Activated naive CD8-positive, alpha-beta T cell treated with anti-CD3 and anti-CD28 coated beads, Interleukin-2, amount 50 U/mL, for 24 hours (primary cell): ENCODE measurements at regions not wholly inside any gene's neighbourhood (a gene's known extent, or its start where the extent isn't known, plus 50 kb on each side); places are given as distances from the start of the nearest gene placed in this dataset.

Experiments used
- ATAC-seq: fragments of 150-1000 bp; cut with Tn5 transposase; one replicate; pipeline ENCODE4 v1.10.0; 2021
- DNase-seq: peaks from one replicate; pipeline ENCODE4 v3.0.0; 2021
- H3K27ac Mint-ChIP-seq: one replicate; pipeline ENCODE4 v1.8.0; 2021; ENCODE audit warnings: mild to moderate bottlenecking, mixed read lengths
- H3K27me3 Mint-ChIP-seq: one replicate; pipeline ENCODE4 v1.8.0; 2021; ENCODE audit warnings: mixed read lengths
- H3K36me3 Mint-ChIP-seq: one replicate; pipeline ENCODE4 v1.8.0; 2021; ENCODE audit warnings: low read depth, mixed read lengths
- H3K4me1 Mint-ChIP-seq: one replicate; pipeline ENCODE4 v1.8.0; 2021; ENCODE audit warnings: mixed read lengths
- H3K4me3 Mint-ChIP-seq: one replicate; pipeline ENCODE4 v1.8.0; 2021; ENCODE audit warnings: mild to moderate bottlenecking, moderate library complexity, mixed read lengths
- H3K9me3 Mint-ChIP-seq: one replicate; pipeline ENCODE4 v1.8.0; 2021; ENCODE audit warnings: mixed read lengths

DNA sequence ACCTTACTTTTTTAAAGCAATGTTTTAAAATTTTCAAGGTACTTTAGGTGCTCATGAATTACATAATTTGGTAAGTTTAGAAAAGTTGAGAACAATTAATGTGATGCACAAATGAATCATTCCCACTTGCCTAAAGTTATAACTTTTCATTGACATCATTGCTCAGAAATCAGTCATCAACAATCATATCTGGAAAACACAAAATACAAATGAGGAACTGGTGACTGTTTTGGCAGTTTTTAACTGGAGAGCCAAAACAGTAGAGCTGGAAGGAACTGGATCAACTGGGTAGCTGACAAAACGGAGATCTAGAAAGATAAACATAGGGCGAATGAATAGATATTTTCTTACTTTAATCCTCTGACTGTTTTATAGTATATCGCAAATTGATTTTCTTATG, 767.1 kb downstream of the IGSF11 start:
- Mint-ChIP-seq H3K27me3 (no peaks in the 10 kb centered on the region), H3K4me3 (no peak overlapping the region), H3K27ac (no peak overlapping the region), H3K9me3 (peaks cover 16% of the 10 kb centered on the region), H3K4me1 (no peaks in the 10 kb centered on the region), H3K36me3 (no peaks in the 10 kb centered on the region)
- DNase-seq: no peak
- no peak for ATAC-seq

DNA sequence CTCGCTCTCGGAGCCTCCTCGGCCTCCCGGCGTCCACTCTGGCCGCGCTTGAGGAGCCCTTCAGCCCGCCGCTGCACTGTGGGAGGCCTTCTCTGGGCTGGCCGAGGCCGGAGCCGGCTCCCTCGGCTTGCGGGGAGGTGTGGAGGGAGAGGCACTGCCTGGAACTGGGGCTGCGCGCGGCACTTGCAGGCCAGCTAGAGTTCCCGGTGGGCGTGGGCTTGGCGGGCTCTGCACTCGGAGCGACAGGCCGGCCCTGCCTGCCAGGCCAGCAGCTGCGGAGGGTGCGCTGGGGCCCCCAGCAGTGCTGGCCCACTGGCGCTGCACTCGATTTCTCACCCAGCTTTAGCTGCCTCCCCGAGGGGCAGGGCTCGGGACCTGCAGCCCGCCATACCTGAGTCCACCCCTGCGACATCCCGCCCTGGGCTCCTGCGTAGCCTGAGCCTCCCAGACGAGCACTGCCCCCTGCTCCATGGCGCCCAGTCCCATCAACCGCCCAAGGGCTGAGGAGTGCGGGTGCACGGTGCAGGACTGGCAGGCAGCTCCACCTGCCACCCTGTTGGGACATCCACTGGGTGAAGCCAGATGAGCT, 765.0 kb downstream of the IGSF11 start:
- no peak overlapping the region for H3K27ac Mint-ChIP-seq
- DNase-seq (no peak), ATAC-seq (no peak)
- no peaks in the 10 kb centered on the region for H3K36me3 Mint-ChIP-seq
- H3K27me3 Mint-ChIP-seq: no peaks in the 10 kb centered on the region
- H3K4me1 Mint-ChIP-seq: no peaks in the 10 kb centered on the region
- peaks cover 16% of the 10 kb centered on the region for H3K9me3 Mint-ChIP-seq
- H3K4me3 Mint-ChIP-seq: no peak overlapping the region

- H3K4me3 Mint-ChIP-seq: no peak overlapping the region
- H3K9me3 Mint-ChIP-seq: no peaks in the 10 kb centered on the region
- H3K36me3 Mint-ChIP-seq: no peaks in the 10 kb centered on the region
- DNase-seq (no peak), ATAC-seq (no peak)
- H3K27ac Mint-ChIP-seq: no peak overlapping the region
- no peaks in the 10 kb centered on the region for H3K4me1 Mint-ChIP-seq
- H3K27me3 Mint-ChIP-seq: no peaks in the 10 kb centered on the region
Measured at GRCh38 chr3:118272991-118273390, 761.7 kb downstream of the IGSF11 start.

- Mint-ChIP-seq H3K4me3 (no peak overlapping the region), H3K36me3 (no peaks in the 10 kb centered on the region), H3K9me3 (peaks cover 12% of the 10 kb centered on the region), H3K4me1 (no peaks in the 10 kb centered on the region), H3K27me3 (no peaks in the 10 kb centered on the region), H3K27ac (no peak overlapping the region)
- DNase-seq (no peak), ATAC-seq (no peak)
Measured at GRCh38 chr3:118277814-118278213, 756.8 kb downstream of the IGSF11 start.

DNA sequence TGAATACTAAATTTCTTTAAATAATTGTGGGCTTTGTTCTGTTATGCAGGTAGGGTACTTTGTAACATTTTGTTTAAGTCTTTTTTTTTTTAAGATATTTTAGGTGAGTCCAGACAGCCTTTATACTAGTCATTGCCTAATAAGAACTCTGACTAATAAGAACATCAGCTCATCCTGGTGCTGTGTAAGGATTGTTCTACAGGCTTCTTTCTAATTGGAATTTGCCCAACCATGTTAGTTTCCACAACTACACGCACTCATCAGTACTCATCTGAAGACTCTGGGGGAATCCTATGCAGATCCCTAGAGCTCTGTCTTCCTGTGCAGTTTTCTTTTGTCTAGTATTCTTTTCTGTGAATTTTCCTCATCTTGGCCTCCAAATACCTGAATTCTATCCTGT, 741.8 kb downstream of the IGSF11 start:
- Mint-ChIP-seq H3K4me1 (no peaks in the 10 kb centered on the region), H3K27ac (no peak overlapping the region), H3K36me3 (no peaks in the 10 kb centered on the region), H3K27me3 (no peaks in the 10 kb centered on the region), H3K9me3 (peaks cover 14% of the 10 kb centered on the region), H3K4me3 (no peak overlapping the region)
- DNase-seq (no peak), ATAC-seq (no peak)

DNA sequence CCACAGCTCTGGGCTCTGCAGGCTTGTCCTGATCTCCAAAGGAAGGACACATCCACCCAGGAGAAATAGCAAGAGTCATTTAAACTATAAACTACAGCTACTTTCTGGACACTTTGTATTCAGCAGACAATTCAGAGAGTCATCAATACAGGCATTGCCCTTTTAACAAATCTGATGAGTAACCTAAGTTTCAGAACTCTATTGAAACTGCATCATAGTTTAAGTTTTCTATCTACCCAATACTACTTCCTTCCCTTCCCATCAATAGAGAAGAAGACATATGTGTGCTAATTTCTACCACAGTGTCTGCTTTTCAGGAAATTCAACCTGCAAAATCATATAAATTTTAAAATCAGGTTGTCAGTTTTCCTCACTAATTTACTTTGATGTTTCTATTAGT, 736.5 kb downstream of the IGSF11 start:
- no peak for DNase-seq
- Mint-ChIP-seq H3K4me1 (no peaks in the 10 kb centered on the region), H3K27me3 (no peaks in the 10 kb centered on the region), H3K4me3 (no peak overlapping the region), H3K36me3 (no peaks in the 10 kb centered on the region), H3K9me3 (peaks cover 11% of the 10 kb centered on the region), H3K27ac (no peak overlapping the region)
- ATAC-seq: no peak

GRCh38 chr3:118304557-118304956, 730.1 kb downstream of the IGSF11 start:
- Mint-ChIP-seq H3K4me1 (no peaks in the 10 kb centered on the region), H3K27ac (no peak overlapping the region), H3K9me3 (peaks cover 4% of the 10 kb centered on the region), H3K36me3 (no peaks in the 10 kb centered on the region), H3K4me3 (no peak overlapping the region), H3K27me3 (no peaks in the 10 kb centered on the region)
- DNase-seq (no peak), ATAC-seq (no peak)

DNA sequence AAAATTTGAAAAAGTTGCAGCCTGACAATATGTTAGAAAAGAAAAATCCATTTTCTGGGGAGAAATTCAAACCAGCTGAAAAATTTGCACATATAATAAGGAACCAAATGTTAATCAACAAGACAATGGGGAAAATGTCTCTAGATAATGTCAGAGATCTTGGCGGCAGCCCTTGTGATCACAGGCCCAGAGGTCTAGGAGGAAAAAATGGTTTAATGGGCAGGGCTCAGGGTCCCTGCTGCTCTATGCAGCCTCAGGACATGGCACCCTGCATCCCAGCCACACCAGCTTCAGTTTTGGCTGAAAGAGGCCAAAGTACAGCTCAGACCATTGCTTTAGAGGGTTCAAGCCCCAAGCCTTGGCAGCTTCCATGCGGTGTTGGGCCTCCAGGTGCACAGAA, 701.9 kb downstream of the IGSF11 start:
- no peaks in the 10 kb centered on the region for H3K27me3 Mint-ChIP-seq
- no peaks in the 10 kb centered on the region for H3K36me3 Mint-ChIP-seq
- no peaks in the 10 kb centered on the region for H3K4me1 Mint-ChIP-seq
- ATAC-seq: no peak
- DNase-seq: no peak
- no peak overlapping the region for H3K4me3 Mint-ChIP-seq
- H3K9me3 Mint-ChIP-seq: peaks cover 24% of the 10 kb centered on the region
- no peak overlapping the region for H3K27ac Mint-ChIP-seq

- H3K27ac Mint-ChIP-seq: no peak overlapping the region
- no peaks in the 10 kb centered on the region for H3K36me3 Mint-ChIP-seq
- H3K4me1 Mint-ChIP-seq: no peaks in the 10 kb centered on the region
- peaks cover 6% of the 10 kb centered on the region for H3K9me3 Mint-ChIP-seq
- H3K4me3 Mint-ChIP-seq: no peak overlapping the region
- ATAC-seq (no peak), DNase-seq (no peak)
- H3K27me3 Mint-ChIP-seq: no peaks in the 10 kb centered on the region
Measured at GRCh38 chr3:118337649-118338048, 697.0 kb downstream of the IGSF11 start.

- Mint-ChIP-seq H3K4me1 (no peaks in the 10 kb centered on the region), H3K36me3 (no peaks in the 10 kb centered on the region), H3K27me3 (no peaks in the 10 kb centered on the region), H3K9me3 (peaks cover 9% of the 10 kb centered on the region), H3K4me3 (no peak overlapping the region), H3K27ac (no peak overlapping the region)
- ATAC-seq (no peak), DNase-seq (no peak)
Measured at GRCh38 chr3:118347396-118348168, 687.1 kb downstream of the IGSF11 start.

DNA sequence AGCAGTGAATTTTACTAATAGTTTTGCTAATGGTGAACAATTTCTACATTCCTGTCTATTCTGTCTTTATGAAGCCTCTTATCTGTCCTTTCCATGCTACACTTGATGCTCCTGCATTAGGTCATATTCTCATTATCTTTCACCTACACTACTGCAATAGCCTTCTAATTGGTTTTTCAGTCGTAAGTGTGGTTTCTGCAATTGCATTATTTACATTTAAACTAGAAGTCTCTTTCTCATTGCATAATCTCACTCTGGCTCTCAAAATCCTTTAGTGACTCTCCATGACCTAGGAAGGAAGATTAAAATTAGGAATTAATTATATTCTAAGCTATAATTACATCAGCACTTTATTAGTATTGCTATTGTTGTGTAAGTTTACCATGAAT, 686.5 kb downstream of the IGSF11 start:
- Mint-ChIP-seq H3K4me3 (no peak overlapping the region), H3K27ac (no peak overlapping the region), H3K36me3 (no peaks in the 10 kb centered on the region), H3K9me3 (peaks cover 9% of the 10 kb centered on the region), H3K4me1 (no peaks in the 10 kb centered on the region), H3K27me3 (no peaks in the 10 kb centered on the region)
- ATAC-seq: no peak
- no peak for DNase-seq

DNA sequence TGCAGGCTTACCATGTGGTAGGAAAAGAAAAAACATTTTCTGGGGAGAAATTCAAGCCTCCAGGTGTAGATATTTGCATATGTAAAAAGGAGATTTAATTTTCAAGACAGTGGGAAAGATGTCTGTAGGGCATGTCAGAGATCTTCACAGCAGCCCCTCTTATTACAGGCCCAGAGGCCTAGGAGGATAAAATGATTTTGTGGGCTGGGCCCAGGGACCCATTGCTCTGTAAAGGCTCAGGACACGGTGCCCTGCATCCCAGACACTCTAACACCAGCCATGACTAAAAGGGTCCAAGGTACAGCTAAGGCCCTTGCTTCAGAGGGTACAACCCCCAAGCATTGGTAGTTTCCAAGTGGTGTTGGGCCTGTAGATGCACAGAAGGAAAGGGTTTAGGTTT, 680.1 kb downstream of the IGSF11 start:
- no peak overlapping the region for H3K27ac Mint-ChIP-seq
- H3K9me3 Mint-ChIP-seq: peaks cover 50% of the 10 kb centered on the region
- H3K4me3 Mint-ChIP-seq: no peak overlapping the region
- no peaks in the 10 kb centered on the region for H3K4me1 Mint-ChIP-seq
- ATAC-seq (no peak), DNase-seq (no peak)
- no peaks in the 10 kb centered on the region for H3K36me3 Mint-ChIP-seq
- H3K27me3 Mint-ChIP-seq: no peaks in the 10 kb centered on the region

DNA sequence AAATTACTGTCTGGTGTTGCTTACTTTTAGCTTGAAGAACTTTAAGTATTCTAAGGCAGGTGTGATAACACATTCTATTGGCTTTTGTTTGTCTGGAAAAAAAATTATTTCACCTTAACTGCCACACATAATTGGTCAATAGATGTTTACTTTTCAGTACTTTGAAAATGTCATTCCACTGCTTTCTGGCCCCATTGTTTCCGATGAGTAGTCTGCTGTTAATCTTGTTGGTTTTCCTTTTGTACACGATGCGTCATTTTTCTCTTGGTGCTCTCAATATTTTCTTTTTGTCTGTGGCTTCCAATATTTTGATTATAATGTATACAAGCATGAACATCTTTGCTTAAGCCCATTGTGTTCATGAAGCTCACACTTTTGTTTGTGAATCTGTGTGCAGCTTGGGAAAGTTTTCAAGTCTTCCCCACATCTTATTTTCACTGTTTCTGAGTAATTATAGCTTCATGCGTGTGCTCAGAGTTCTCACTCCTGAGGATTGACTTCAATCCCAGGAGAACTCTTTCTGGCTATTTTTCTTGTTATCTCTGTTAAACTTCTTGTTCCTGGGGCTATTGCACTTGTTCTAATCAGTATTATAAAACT, 664.7 kb downstream of the IGSF11 start:
- Mint-ChIP-seq H3K36me3 (no peaks in the 10 kb centered on the region), H3K4me3 (no peak overlapping the region), H3K4me1 (no peaks in the 10 kb centered on the region), H3K27me3 (no peaks in the 10 kb centered on the region), H3K27ac (no peak overlapping the region), H3K9me3 (peaks cover 23% of the 10 kb centered on the region)
- DNase-seq: no peak
- no peak for ATAC-seq

- no peaks in the 10 kb centered on the region for H3K4me1 Mint-ChIP-seq
- H3K9me3 Mint-ChIP-seq: peaks cover 9% of the 10 kb centered on the region
Measured at GRCh38 chr3:118380576-118380975, 654.1 kb downstream of the IGSF11 start.

DNA sequence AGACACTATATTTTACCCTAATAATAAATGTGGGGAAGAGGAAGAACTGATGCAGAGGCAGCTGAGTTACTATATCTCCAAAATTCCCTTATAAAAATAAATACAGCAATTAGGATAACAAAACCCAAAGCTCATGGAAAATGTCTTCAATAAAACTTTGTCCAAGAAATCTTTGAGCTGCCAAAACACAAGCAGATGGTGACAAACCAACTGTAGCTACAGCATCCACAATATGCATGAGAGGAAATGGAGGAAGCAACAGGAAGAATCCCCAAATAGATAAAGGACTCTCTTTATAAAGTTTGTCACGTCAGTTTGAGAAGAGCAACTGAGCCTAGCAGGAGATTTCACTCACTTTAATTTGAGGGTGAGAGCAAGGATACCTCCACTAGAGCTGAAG, 638.2 kb downstream of the IGSF11 start:
- Mint-ChIP-seq H3K4me3 (no peak overlapping the region), H3K4me1 (no peaks in the 10 kb centered on the region)

More at GRCh38 chr3:118380576-118380975, 654.1 kb downstream of the IGSF11 start:
- no peak overlapping the region for H3K4me3 Mint-ChIP-seq
- no peaks in the 10 kb centered on the region for H3K36me3 Mint-ChIP-seq
- no peak overlapping the region for H3K27ac Mint-ChIP-seq
- ATAC-seq (no peak), DNase-seq (no peak)
- no peaks in the 10 kb centered on the region for H3K27me3 Mint-ChIP-seq

More for the DNA sequence above, 638.2 kb downstream of the IGSF11 start:
- no peaks in the 10 kb centered on the region for H3K36me3 Mint-ChIP-seq
- H3K27ac Mint-ChIP-seq: no peak overlapping the region
- peaks cover 16% of the 10 kb centered on the region for H3K9me3 Mint-ChIP-seq
- no peak for ATAC-seq
- H3K27me3 Mint-ChIP-seq: no peaks in the 10 kb centered on the region
- no peak for DNase-seq
